Type B pancreatic cell (in vitro differentiated cells): ENCODE measurements at regions not wholly inside any gene's neighbourhood (a gene's known extent, or its start where the extent isn't known, plus 50 kb on each side); places are given as distances from the start of the nearest gene placed in this dataset.

Source experiments
- DNase-seq: peaks from one replicate; pipeline ENCODE4 v3.0.0; 2021; ENCODE audit warnings: mixed read lengths; ENCODE audit not compliant: unreplicated experiment; ENCODE audit errors: extremely low spot score
- H3K27ac Mint-ChIP-seq: 2 replicates; pipeline ENCODE4 v1.8.0; 2021; ENCODE audit warnings: mild to moderate bottlenecking, mixed read lengths
- H3K27me3 Mint-ChIP-seq: 2 replicates; pipeline ENCODE4 v1.8.0; 2021; ENCODE audit warnings: mixed read lengths
- H3K36me3 Mint-ChIP-seq: 2 replicates; pipeline ENCODE4 v1.8.0; 2021; ENCODE audit warnings: mixed read lengths
- H3K4me1 Mint-ChIP-seq: one replicate; pipeline ENCODE4 v1.8.0; 2021; ENCODE audit warnings: mixed read lengths; ENCODE audit not compliant: unreplicated experiment
- H3K4me3 Mint-ChIP-seq: 2 replicates; pipeline ENCODE4 v1.8.0; 2021; ENCODE audit warnings: mild to moderate bottlenecking, mixed read lengths
- H3K9me3 Mint-ChIP-seq: 2 replicates; pipeline ENCODE4 v1.8.0; 2021; ENCODE audit warnings: mixed read lengths
- TF ChIP-seq, protein P1 (sequence below): fragments of 200-600 bp; sonication (generic); conservative IDR thresholded peaks from 2 replicates; pipeline ENCODE4 v1.5.0; 2021; ENCODE audit warnings: antibody characterized with exemption, mild to moderate bottlenecking

DNA sequence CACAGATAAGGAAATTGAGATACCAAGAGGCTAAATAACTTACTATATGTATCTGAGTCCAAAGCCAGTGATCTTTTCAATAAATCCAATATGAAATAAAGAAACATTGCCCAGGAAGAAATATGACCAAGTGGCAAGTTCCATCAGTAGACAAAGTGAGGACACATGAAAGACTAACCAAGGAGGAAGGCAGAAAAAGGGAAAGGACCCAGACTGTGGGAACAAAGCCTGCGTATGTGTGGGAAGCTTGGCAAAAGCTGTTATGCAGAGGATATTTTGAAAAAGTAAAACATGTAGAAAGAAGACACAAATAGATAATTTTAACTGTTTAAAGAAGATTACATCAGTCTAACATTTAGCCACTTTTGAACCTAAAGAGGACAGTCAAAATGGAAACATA, 264.4 kb upstream of the PRDM1 start:
- Mint-ChIP-seq H3K27ac (no peak overlapping the region), H3K36me3 (no peaks in the 10 kb centered on the region), H3K4me1 (no peaks in the 10 kb centered on the region), H3K27me3 (no peaks in the 10 kb centered on the region), H3K9me3 (peaks cover 4% of the 10 kb centered on the region), H3K4me3 (no peak overlapping the region)
- TF ChIP-seq, protein P1, sequence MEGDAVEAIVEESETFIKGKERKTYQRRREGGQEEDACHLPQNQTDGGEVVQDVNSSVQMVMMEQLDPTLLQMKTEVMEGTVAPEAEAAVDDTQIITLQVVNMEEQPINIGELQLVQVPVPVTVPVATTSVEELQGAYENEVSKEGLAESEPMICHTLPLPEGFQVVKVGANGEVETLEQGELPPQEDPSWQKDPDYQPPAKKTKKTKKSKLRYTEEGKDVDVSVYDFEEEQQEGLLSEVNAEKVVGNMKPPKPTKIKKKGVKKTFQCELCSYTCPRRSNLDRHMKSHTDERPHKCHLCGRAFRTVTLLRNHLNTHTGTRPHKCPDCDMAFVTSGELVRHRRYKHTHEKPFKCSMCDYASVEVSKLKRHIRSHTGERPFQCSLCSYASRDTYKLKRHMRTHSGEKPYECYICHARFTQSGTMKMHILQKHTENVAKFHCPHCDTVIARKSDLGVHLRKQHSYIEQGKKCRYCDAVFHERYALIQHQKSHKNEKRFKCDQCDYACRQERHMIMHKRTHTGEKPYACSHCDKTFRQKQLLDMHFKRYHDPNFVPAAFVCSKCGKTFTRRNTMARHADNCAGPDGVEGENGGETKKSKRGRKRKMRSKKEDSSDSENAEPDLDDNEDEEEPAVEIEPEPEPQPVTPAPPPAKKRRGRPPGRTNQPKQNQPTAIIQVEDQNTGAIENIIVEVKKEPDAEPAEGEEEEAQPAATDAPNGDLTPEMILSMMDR: no peak
- DNase-seq: no peak

DNA sequence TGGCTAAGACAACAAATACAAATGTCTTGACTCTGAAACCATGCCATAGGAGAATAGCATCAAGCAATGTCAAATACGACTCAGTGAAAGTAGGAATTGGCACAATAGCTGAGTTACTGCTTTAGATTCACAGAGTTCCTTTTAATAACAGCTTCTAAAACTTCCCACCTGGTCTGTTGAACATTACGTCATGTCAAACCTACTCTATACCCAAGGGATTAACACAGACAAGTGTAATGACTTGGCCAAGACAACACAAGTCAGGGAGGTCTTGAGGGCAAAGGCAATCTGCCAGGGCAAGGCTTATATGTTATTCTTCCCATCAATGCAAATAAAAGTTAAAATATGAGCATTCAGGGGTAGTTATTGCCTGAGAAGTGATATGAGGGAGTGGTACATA, 265.1 kb upstream of the PRDM1 start:
- TF ChIP-seq, protein P1: no peak
- Mint-ChIP-seq H3K4me1 (no peaks in the 10 kb centered on the region), H3K27ac (no peak overlapping the region), H3K4me3 (no peak overlapping the region), H3K9me3 (no peaks in the 10 kb centered on the region), H3K27me3 (no peaks in the 10 kb centered on the region), H3K36me3 (no peaks in the 10 kb centered on the region)
- no peak for DNase-seq

DNA sequence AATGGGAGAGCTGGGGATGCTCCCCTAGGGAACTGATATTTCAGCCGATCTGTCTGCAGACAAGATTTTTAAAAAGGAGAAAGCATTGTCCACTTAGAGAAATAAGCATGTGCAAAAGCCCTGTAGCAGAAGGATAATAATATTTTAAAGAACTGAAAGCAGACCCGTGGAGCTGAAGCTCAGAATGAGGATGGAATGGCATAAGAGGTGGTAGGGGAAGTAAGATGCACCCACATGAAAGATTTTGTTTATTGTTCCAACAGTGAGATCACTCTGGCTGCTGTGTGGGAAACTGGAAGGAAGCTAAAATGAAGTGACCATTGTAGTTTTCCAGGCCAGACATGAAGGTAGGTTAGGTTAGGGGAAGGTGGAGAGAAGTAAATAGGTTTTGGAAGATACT, 266.4 kb upstream of the PRDM1 start:
- Mint-ChIP-seq H3K27me3 (peaks cover 5% of the 10 kb centered on the region), H3K36me3 (no peaks in the 10 kb centered on the region), H3K9me3 (no peaks in the 10 kb centered on the region), H3K4me3 (no peak overlapping the region), H3K4me1 (no peaks in the 10 kb centered on the region), H3K27ac (no peak overlapping the region)
- no peak for DNase-seq
- TF ChIP-seq, protein P1: no peak

DNA sequence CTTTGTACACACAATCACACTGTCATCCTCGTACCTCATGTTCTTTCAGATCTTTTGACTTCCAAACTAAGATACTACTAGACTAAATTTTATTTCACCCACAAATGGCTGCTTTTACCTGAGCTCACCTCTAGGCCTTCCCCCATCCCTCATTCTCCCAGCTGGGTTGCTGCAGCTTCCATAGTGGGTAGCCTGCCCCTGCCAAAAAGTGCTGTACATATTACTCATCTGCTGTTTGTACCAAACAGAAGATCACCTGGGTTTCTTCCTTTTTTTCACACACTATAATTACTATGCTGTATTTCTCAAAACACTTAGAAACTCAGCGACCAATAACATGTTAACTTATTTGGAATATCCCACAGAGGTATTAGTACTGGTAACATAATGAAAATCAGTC, 267.6 kb upstream of the PRDM1 start:
- DNase-seq: no peak
- no peaks in the 10 kb centered on the region for H3K36me3 Mint-ChIP-seq
- no peaks in the 10 kb centered on the region for H3K9me3 Mint-ChIP-seq
- no peaks in the 10 kb centered on the region for H3K4me1 Mint-ChIP-seq
- TF ChIP-seq, protein P1: no peak
- no peak overlapping the region for H3K27ac Mint-ChIP-seq
- peaks cover 13% of the 10 kb centered on the region for H3K27me3 Mint-ChIP-seq
- no peak overlapping the region for H3K4me3 Mint-ChIP-seq

DNA sequence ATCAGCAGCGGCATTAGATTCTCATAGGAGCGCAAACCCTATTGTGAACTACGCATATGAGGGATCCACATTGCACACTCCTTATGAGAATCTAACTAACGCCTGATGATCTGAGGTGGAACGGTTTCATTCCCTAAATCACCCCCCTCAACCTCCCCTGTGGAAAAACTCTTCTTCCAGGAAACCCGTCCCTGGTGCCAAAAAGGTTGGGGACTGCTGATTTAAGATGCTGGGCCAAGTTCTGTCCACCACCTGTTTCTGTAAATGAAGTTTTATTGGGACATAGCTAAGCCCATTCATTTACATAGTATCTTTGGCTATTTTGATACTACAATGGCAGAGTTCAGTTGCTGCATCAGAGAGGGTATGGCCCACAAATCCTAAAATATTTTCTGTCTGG, 268.2 kb upstream of the PRDM1 start:
- no peak for DNase-seq
- Mint-ChIP-seq H3K9me3 (no peaks in the 10 kb centered on the region), H3K27me3 (peaks cover 13% of the 10 kb centered on the region), H3K4me1 (no peaks in the 10 kb centered on the region), H3K27ac (no peak overlapping the region), H3K4me3 (no peak overlapping the region), H3K36me3 (no peaks in the 10 kb centered on the region)
- TF ChIP-seq, protein P1: no peak

DNA sequence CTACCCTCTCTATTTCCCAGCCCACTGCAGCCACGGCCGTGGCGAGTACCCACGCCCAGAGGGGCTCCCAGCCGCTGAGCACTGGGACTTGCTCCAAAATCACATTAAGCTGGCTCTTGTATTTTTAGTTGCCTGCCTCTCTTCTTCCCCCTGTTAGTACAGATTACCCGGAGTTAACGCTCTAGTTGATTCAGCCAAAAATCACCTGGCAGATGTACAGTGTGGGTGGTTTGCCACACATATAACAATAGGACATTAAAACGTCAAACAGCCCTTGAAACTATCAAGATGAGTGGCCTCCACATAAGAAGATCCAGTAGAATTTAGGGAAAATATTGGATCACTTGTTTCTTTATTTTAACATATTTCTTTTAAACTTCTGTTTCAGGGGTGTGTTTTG, 268.8 kb upstream of the PRDM1 start:
- H3K36me3 Mint-ChIP-seq: no peaks in the 10 kb centered on the region
- no peak for DNase-seq
- H3K4me1 Mint-ChIP-seq: no peaks in the 10 kb centered on the region
- H3K27ac Mint-ChIP-seq: no peak overlapping the region
- TF ChIP-seq, protein P1: no peak
- H3K4me3 Mint-ChIP-seq: no peak overlapping the region
- peaks cover 13% of the 10 kb centered on the region for H3K27me3 Mint-ChIP-seq
- no peaks in the 10 kb centered on the region for H3K9me3 Mint-ChIP-seq
